ENCODE measurements at regions not wholly inside any gene's neighbourhood (a gene's known extent, or its start where the extent isn't known, plus 50 kb on each side); places are given as distances from the start of the nearest gene placed in this dataset.

GRCh38 chr2:33810046-33810835, 211.1 kb upstream of the FAM98A start:
- Histone ChIP-seq H3K27me3 (no peaks in the 10 kb centered on the region), H3F3A (ENCODE audit: low read depth) (no peaks in the 10 kb centered on the region), H3K36me3 (no peaks in the 10 kb centered on the region), H3K27ac (no peak overlapping the region), H3K9ac (no peak overlapping the region), H3K79me2 (ENCODE audit: low read depth) (no peaks in the 10 kb centered on the region), H2AFZ (replicated peaks) (no peak overlapping the region), H3K4me3 (no peak overlapping the region), H3K4me2 (no peak overlapping the region), H3K4me1 (peaks cover 5% of the 10 kb centered on the region), H4K20me1 (ENCODE audit: low read depth) (no peaks in the 10 kb centered on the region), H3K9me3 (ENCODE audit: low read depth) (no peaks in the 10 kb centered on the region)
- H3K4me3 Mint-ChIP-seq, result no peak overlapping the region
- peaks cover 2% of the 10 kb centered on the region for H3K4me1 Mint-ChIP-seq
- H3K36me3 Mint-ChIP-seq, result no peaks in the 10 kb centered on the region
- no peak overlapping the region for H3K27ac Mint-ChIP-seq
- DNase-seq (ENCODE audit: low spot score), result no peak
- peaks cover 2% of the 10 kb centered on the region for H3K27me3 Mint-ChIP-seq (ENCODE audit: insufficient read depth, low read depth)
- no peaks in the 10 kb centered on the region for H3K9me3 Mint-ChIP-seq
- no peak for TF ChIP-seq EZH2phosphoT487 (IDR thresholded peaks at IDR 0.05)
- TF ChIP-seq EZH2 (IDR thresholded peaks at IDR 0.05), result no peak
- TF ChIP-seq, protein P1, sequence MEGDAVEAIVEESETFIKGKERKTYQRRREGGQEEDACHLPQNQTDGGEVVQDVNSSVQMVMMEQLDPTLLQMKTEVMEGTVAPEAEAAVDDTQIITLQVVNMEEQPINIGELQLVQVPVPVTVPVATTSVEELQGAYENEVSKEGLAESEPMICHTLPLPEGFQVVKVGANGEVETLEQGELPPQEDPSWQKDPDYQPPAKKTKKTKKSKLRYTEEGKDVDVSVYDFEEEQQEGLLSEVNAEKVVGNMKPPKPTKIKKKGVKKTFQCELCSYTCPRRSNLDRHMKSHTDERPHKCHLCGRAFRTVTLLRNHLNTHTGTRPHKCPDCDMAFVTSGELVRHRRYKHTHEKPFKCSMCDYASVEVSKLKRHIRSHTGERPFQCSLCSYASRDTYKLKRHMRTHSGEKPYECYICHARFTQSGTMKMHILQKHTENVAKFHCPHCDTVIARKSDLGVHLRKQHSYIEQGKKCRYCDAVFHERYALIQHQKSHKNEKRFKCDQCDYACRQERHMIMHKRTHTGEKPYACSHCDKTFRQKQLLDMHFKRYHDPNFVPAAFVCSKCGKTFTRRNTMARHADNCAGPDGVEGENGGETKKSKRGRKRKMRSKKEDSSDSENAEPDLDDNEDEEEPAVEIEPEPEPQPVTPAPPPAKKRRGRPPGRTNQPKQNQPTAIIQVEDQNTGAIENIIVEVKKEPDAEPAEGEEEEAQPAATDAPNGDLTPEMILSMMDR (IDR thresholded peaks at IDR 0.05), result no peak

GRCh38 chr2:33806041-33806440, 206.9 kb upstream of the FAM98A start:
- Histone ChIP-seq H3K9me3 (ENCODE audit: low read depth) (no peaks in the 10 kb centered on the region), H3K4me2 (no peak overlapping the region), H3K9ac (no peak overlapping the region), H3K4me1 (no peaks in the 10 kb centered on the region), H3K4me3 (no peak overlapping the region), H4K20me1 (ENCODE audit: low read depth) (no peaks in the 10 kb centered on the region), H3K27me3 (no peaks in the 10 kb centered on the region), H3K36me3 (no peaks in the 10 kb centered on the region), H3K79me2 (ENCODE audit: low read depth) (no peaks in the 10 kb centered on the region), H3F3A (ENCODE audit: low read depth) (no peaks in the 10 kb centered on the region), H3K27ac (no peak overlapping the region), H2AFZ (replicated peaks) (no peak overlapping the region)
- no peak for DNase-seq (ENCODE audit: low spot score)
- Mint-ChIP-seq H3K27me3 (ENCODE audit: insufficient read depth, low read depth) (peaks cover 2% of the 10 kb centered on the region), H3K4me1 (peaks cover 2% of the 10 kb centered on the region), H3K36me3 (no peaks in the 10 kb centered on the region), H3K4me3 (no peak overlapping the region), H3K9me3 (no peaks in the 10 kb centered on the region), H3K27ac (no peak overlapping the region)
- no peak for TF ChIP-seq EZH2phosphoT487 (IDR thresholded peaks at IDR 0.05)
- no peak for TF ChIP-seq EZH2 (IDR thresholded peaks at IDR 0.05)
- TF ChIP-seq, protein P1 (IDR thresholded peaks at IDR 0.05), result no peak

DNA sequence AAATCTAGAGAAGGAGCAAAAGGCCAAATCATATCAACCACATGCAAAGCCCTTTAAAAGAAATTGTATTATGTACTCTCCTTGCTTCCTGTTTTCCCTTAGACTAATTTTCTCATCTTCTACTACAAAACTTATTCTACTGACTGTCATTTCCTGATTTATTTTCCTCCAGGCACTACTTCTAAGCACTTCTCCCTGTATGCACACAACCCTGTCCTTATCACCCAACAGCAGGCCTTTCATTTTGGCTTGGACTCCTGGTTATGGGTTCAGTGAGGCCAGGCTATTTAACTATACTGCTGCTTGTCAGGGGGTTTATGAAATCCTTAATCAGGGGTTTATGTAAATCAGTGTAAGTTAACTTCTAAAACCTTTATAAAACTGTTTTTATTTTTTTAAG, 205.1 kb upstream of the FAM98A start:
- no peak overlapping the region for H3K4me3 Mint-ChIP-seq
- H3K4me2 ChIP-seq, result no peak overlapping the region
- no peaks in the 10 kb centered on the region for H3K4me1 ChIP-seq
- no peaks in the 10 kb centered on the region for H3K9me3 Mint-ChIP-seq
- H3K27me3 ChIP-seq, result no peaks in the 10 kb centered on the region
- no peak overlapping the region for H3K9ac ChIP-seq
- DNase-seq (ENCODE audit: low spot score), result no peak
- TF ChIP-seq, protein P1 (IDR thresholded peaks at IDR 0.05), result no peak
- no peak for TF ChIP-seq EZH2phosphoT487 (IDR thresholded peaks at IDR 0.05)
- TF ChIP-seq EZH2 (IDR thresholded peaks at IDR 0.05), result no peak
- no peaks in the 10 kb centered on the region for H3K36me3 Mint-ChIP-seq
- H3K79me2 ChIP-seq (ENCODE audit: low read depth), result no peaks in the 10 kb centered on the region
- H3K4me3 ChIP-seq, result no peak overlapping the region
- H3F3A ChIP-seq (ENCODE audit: low read depth), result no peaks in the 10 kb centered on the region
- H3K27ac ChIP-seq, result no peak overlapping the region
- no peaks in the 10 kb centered on the region for H3K36me3 ChIP-seq
- H4K20me1 ChIP-seq (ENCODE audit: low read depth), result no peaks in the 10 kb centered on the region
- no peaks in the 10 kb centered on the region for H3K4me1 Mint-ChIP-seq
- H2AFZ ChIP-seq (replicated peaks), result no peak overlapping the region
- H3K27me3 Mint-ChIP-seq (ENCODE audit: insufficient read depth, low read depth), result peaks cover 2% of the 10 kb centered on the region
- no peak overlapping the region for H3K27ac Mint-ChIP-seq
- H3K9me3 ChIP-seq (ENCODE audit: low read depth), result no peaks in the 10 kb centered on the region

Measured in neural progenitor cell (in vitro differentiated cells).